HCT116 (cell line): ENCODE measurements at regions not wholly inside any gene's neighbourhood (a gene's known extent, or its start where the extent isn't known, plus 50 kb on each side); places are given as distances from the start of the nearest gene placed in this dataset.

Experiments
- ATAC-seq: fragments of 200-7000 bp; cut with Tn5 transposase; 2 replicates; pipeline ENCODE4 v1.9.1; 2020; ENCODE audit warnings: mild to moderate bottlenecking, moderate library complexity
- BruUV-seq: library from RNA; stranded (reverse); fragments of 400-500 nt; replicated peaks from 2 replicates; lab custom pipeline; 2021; lab: Mats Ljungman, UMichigan
- CTCF ChIA-PET: fragments of 300-600 bp; sonication (Branson Sonifier 250); formaldehyde crosslinking; loops from one replicate; lab custom pipeline; 2021; ENCODE audit warnings: antibody characterized with exemption; lab: Charles Lee
- POLR2A ChIA-PET: fragments of 300-600, 350-600 bp; sonication (Branson Sonifier 250); formaldehyde crosslinking; loops from one replicate; lab custom pipeline; 2021; ENCODE audit warnings: antibody characterized with exemption; lab: Charles Lee
- RAD21 ChIA-PET, 2 experiments: fragments of 300-600 bp; sonication (Branson Sonifier 250); formaldehyde crosslinking; loops; one replicate each; lab custom pipeline; 2023; ENCODE audit warnings: low total read pairs in 2 of 2; ENCODE audit not compliant: uncharacterized antibody in 2 of 2, unreplicated experiment in 2 of 2, low non-redundant PET in 1 of 2; lab: Charles Lee
- DNase-seq: peaks from one replicate; pipeline ENCODE4 v3.0.0-alpha.2; 2010; ENCODE audit warnings: low read depth, low spot score
- H2AFZ ChIP-seq: fragments of 200-600 bp; shearing (Covaris generic), sonication (generic); 2 replicates; pipeline ENCODE4 v1.6.1; 2017; ENCODE audit warnings: low read depth, mixed run types, mixed read lengths, antibody characterized with exemption, low read length; ENCODE audit not compliant: poor library complexity, severe bottlenecking
- H3K27ac ChIP-seq: 2 replicates; pipeline ENCODE4 v1.5.1; 2012; ENCODE audit warnings: low read depth, low read length
- H3K27me3 ChIP-seq: fragments of 200-600 bp; sonication (generic); 2 replicates; pipeline ENCODE4 v1.6.1; 2016; ENCODE audit warnings: mixed run types, low read length, mixed read lengths; ENCODE audit not compliant: insufficient read depth
- H3K36me3 ChIP-seq, 2 experiments: fragments of 200-500 bp in 1 of 2; fragments of 200-600 bp in 1 of 2; sonication (Bioruptor generic) in 1 of 2; sonication (generic) in 1 of 2; 2 replicates each; pipeline versions ENCODE4 v1.5.1 to v1.6.1; 2014 to 2016; ENCODE audit warnings: low read length in 2 of 2, inconsistent platforms in 1 of 2, mixed read lengths in 1 of 2, mixed run types in 1 of 2; ENCODE audit not compliant: insufficient read depth in 2 of 2, control insufficient read depth in 1 of 2
- H3K4me1 ChIP-seq, 2 experiments: fragments of 200-600 bp in 1 of 2; sonication (generic) in 1 of 2; 2 replicates each; pipeline versions ENCODE4 v1.5.1 to v1.6.1; 2012 to 2017; ENCODE audit warnings: low read length in 2 of 2, inconsistent platforms in 1 of 2, mild to moderate bottlenecking in 1 of 2, mixed read lengths in 1 of 2, mixed run types in 1 of 2, moderate library complexity in 1 of 2; ENCODE audit not compliant: insufficient read depth in 2 of 2, control insufficient read depth in 1 of 2
- H3K4me2 ChIP-seq: fragments of 200-600 bp; sonication (generic); 2 replicates; pipeline ENCODE4 v1.6.1; 2017; ENCODE audit warnings: mixed run types, low read length, mixed read lengths
- H3K4me3 ChIP-seq, 2 experiments: fragments of 200-600 bp in 1 of 2; sonication (generic) in 1 of 2; replicated peaks in 1 of 2; 2 replicates each; pipeline ENCODE4 v1.5.1; 2011 to 2016; ENCODE audit warnings: low read length in 2 of 2, control low read depth in 1 of 2, low read depth in 1 of 2, mild to moderate bottlenecking in 1 of 2, mixed read lengths in 1 of 2, mixed run types in 1 of 2
- H3K79me2 ChIP-seq: fragments of 200-600 bp; sonication (generic); 2 replicates; pipeline ENCODE4 v1.6.1; 2017; ENCODE audit warnings: mild to moderate bottlenecking, mixed run types, low read length, moderate library complexity, mixed read lengths; ENCODE audit not compliant: insufficient read depth
- H3K9ac ChIP-seq: fragments of 200-600 bp; sonication (generic); 2 replicates; pipeline ENCODE4 v1.6.1; 2016; ENCODE audit warnings: low read length, mixed read lengths
- H3K9me2 ChIP-seq: fragments of 200-600 bp; sonication (generic), shearing (Covaris generic); 2 replicates; pipeline ENCODE4 v1.6.1; 2017; ENCODE audit warnings: mixed run types, mild to moderate bottlenecking, moderate library complexity; ENCODE audit not compliant: insufficient read depth
- H3K9me3 ChIP-seq, 2 experiments: fragments of 200-500 bp in 1 of 2; fragments of 200-600 bp in 1 of 2; sonication (Bioruptor generic) in 1 of 2; sonication (generic) in 1 of 2; 2 replicates each; pipeline ENCODE4 v1.6.1; 2014 to 2017; ENCODE audit warnings: low read length in 2 of 2, mixed read lengths in 2 of 2, inconsistent platforms in 1 of 2, low read depth in 1 of 2, mild to moderate bottlenecking in 1 of 2, mixed run types in 1 of 2, moderate library complexity in 1 of 2; ENCODE audit not compliant: control insufficient read depth in 1 of 2, insufficient read depth in 1 of 2
- H4K20me1 ChIP-seq: fragments of 200-600 bp; sonication (generic), shearing (Covaris generic); 2 replicates; pipeline ENCODE4 v1.6.1; 2017; ENCODE audit warnings: mixed run types, mild to moderate bottlenecking, moderate library complexity; ENCODE audit not compliant: insufficient read depth
- CBX3 ChIP-seq: IDR thresholded peaks from 2 replicates; pipeline ENCODE4 v1.6.1; 2012; ENCODE audit warnings: low read depth
- CEBPB ChIP-seq: IDR thresholded peaks from 2 replicates; pipeline ENCODE4 v1.6.1; 2012; ENCODE audit warnings: low read depth
- EZH2 ChIP-seq: fragments of 200-600 bp; sonication (generic); IDR thresholded peaks from 2 replicates; pipeline ENCODE4 v1.6.1; 2017; ENCODE audit warnings: antibody characterized with exemption, mixed run types
- EZH2phosphoT487 ChIP-seq: fragments of 200-600 bp; IDR thresholded peaks from 2 replicates; pipeline ENCODE4 v1.6.1; 2018; ENCODE audit warnings: antibody characterized with exemption, borderline replicate concordance
- JUND ChIP-seq: IDR thresholded peaks from 2 replicates; pipeline ENCODE4 v1.6.1; 2012
- POLR2A ChIP-seq: IDR thresholded peaks from 2 replicates; pipeline ENCODE4 v1.7.0; 2011; ENCODE audit warnings: borderline replicate concordance; ENCODE audit not compliant: insufficient read depth, insufficient read length; ENCODE audit errors: extremely low read depth
- RAD21 ChIP-seq: IDR thresholded peaks from 2 replicates; pipeline ENCODE4 v1.6.1; 2012; ENCODE audit warnings: low read depth, mild to moderate bottlenecking
- SP1 ChIP-seq: IDR thresholded peaks from 2 replicates; pipeline ENCODE4 v1.6.1; 2012; ENCODE audit warnings: low read depth
- SRF ChIP-seq: IDR thresholded peaks from 2 replicates; pipeline ENCODE4 v1.6.1; 2012; ENCODE audit warnings: low read depth
- TCF7L2 ChIP-seq: IDR thresholded peaks from 2 replicates; pipeline ENCODE4 v1.7.0; 2011; ENCODE audit warnings: borderline replicate concordance, inconsistent platforms; ENCODE audit not compliant: insufficient read depth, insufficient read length; ENCODE audit errors: extremely low read depth
- ZFX ChIP-seq: fragments of 450-650 bp; IDR thresholded peaks from 2 replicates; pipeline ENCODE4 v1.6.1; 2017
- ZNF274 ChIP-seq: fragments of 200-500 bp; sonication (Bioruptor generic); IDR thresholded peaks from 2 replicates; pipeline ENCODE4 v1.6.1; 2014; ENCODE audit warnings: mild to moderate bottlenecking, low read depth, low read length, inconsistent platforms
- intact Hi-C: fragments of 100-400 bp; cut with micrococcal nuclease; formaldehyde crosslinking; loops from 2 replicates; pipeline ENCODE4 v1.10.0; 2022
- TF ChIP-seq, protein P1 (sequence below): IDR thresholded peaks from 2 replicates; pipeline ENCODE4 v1.6.1; 2012
- TF ChIP-seq, protein P2 (sequence below): IDR thresholded peaks from 2 replicates; pipeline ENCODE4 v1.6.1; 2012

DNA sequence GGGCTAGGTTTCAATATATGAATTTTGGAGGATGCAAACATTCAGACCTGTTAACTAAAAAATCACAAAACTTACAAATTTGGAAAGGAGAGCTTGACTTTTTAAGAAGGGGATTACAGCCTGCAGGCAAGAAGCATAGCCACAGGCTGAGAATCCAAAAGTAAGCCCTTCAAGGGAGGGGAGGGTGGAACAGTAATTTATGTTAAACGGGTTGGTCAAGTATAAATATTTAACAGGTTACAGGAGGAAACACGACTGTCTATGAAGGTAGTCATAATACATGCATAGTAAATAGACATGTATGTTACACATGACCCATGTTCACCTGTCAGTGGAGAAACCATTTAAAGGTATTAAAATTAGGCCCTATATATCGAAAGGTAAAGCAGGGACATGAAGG, 261.1 kb upstream of the RGS18 start:
- ChIA-PET POLR2A (no interaction called here), RAD21 (no interaction called here), CTCF (no interaction called here)
- Histone ChIP-seq H3K4me2 (no peak overlapping the region), H3K9me2 (no peaks in the 10 kb centered on the region), H3K79me2 (no peaks in the 10 kb centered on the region), H3K27me3 (no peaks in the 10 kb centered on the region), H3K9me3 (no peaks in the 10 kb centered on the region), H3K27ac (no peak overlapping the region), H4K20me1 (no peaks in the 10 kb centered on the region), H3K9ac (no peak overlapping the region), H3K36me3 (no peaks in the 10 kb centered on the region), H2AFZ (no peak overlapping the region), H3K4me1 (no peaks in the 10 kb centered on the region), H3K4me3 (no peak overlapping the region)
- TF ChIP-seq, protein P1, sequence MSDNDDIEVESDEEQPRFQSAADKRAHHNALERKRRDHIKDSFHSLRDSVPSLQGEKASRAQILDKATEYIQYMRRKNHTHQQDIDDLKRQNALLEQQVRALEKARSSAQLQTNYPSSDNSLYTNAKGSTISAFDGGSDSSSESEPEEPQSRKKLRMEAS = no peak
- TF ChIP-seq ZNF274 (no peak), SP1 (no peak), JUND (no peak), EZH2phosphoT487 (no peak), SRF (no peak), CEBPB (no peak), TCF7L2 (no peak), RAD21 (no peak), ZFX (no peak), POLR2A (no peak), EZH2 (no peak), CBX3 (no peak)
- TF ChIP-seq, protein P2, sequence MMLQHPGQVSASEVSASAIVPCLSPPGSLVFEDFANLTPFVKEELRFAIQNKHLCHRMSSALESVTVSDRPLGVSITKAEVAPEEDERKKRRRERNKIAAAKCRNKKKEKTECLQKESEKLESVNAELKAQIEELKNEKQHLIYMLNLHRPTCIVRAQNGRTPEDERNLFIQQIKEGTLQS = no peak
- DNase-seq (no peak), ATAC-seq (no peak)
- intact Hi-C loops = no loop called here
- BruUV-seq = no TSS peak

- Histone ChIP-seq H3K4me3 (no peak overlapping the region), H3K9ac (no peak overlapping the region), H3K4me1 (no peaks in the 10 kb centered on the region), H3K9me3 (no peaks in the 10 kb centered on the region), H3K4me2 (no peak overlapping the region), H3K79me2 (no peaks in the 10 kb centered on the region), H2AFZ (no peak overlapping the region), H3K27me3 (no peaks in the 10 kb centered on the region), H4K20me1 (no peaks in the 10 kb centered on the region), H3K27ac (no peak overlapping the region), H3K36me3 (no peaks in the 10 kb centered on the region), H3K9me2 (peaks cover 3% of the 10 kb centered on the region; the same call in 1 of the 2 replicates)
- POLR2A ChIA-PET = no interaction called here
- intact Hi-C loops = no loop called here
- RAD21 ChIA-PET = no interaction called here
- ATAC-seq = no peak
- DNase-seq = no peak
- BruUV-seq = no TSS peak
- CTCF ChIA-PET = no interaction called here
- TF ChIP-seq JUND = no peak
- TF ChIP-seq, protein P1 = no peak
- no peak for TF ChIP-seq CEBPB
- TF ChIP-seq, protein P2 = no peak
- TF ChIP-seq ZNF274 = no peak
Observed at GRCh38 chr1:191901651-191902050, 256.6 kb upstream of the RGS18 start.
